Ectodermal cell (in vitro differentiated cells): ENCODE measurements at regions not wholly inside any gene's neighbourhood (a gene's known extent, or its start where the extent isn't known, plus 50 kb on each side); places are given as distances from the start of the nearest gene placed in this dataset.

Experiments
- H3K27ac ChIP-seq: 2 replicates; pipeline ENCODE4 v1.7.0; 2013; ENCODE audit warnings: mild to moderate bottlenecking, low read depth, low read length; ENCODE audit not compliant: insufficient read depth, poor library complexity, severe bottlenecking
- H3K27me3 ChIP-seq: 2 replicates; pipeline ENCODE4 v1.7.0; 2013; ENCODE audit warnings: mild to moderate bottlenecking, low read length; ENCODE audit not compliant: insufficient read depth, control insufficient read depth, poor library complexity, severe bottlenecking
- H3K36me3 ChIP-seq: one replicate; pipeline ENCODE4 v1.7.0; 2013; ENCODE audit warnings: low read length; ENCODE audit not compliant: control insufficient read depth, insufficient read depth
- H3K4me1 ChIP-seq: one replicate; pipeline ENCODE4 v1.7.0; 2013; ENCODE audit warnings: low read length; ENCODE audit not compliant: control insufficient read depth, insufficient read depth
- H3K4me3 ChIP-seq: 2 replicates; pipeline ENCODE4 v1.7.0; 2013; ENCODE audit warnings: low read depth, low read length, control low read depth; ENCODE audit not compliant: insufficient read depth
- H3K9me3 ChIP-seq: 2 replicates; pipeline ENCODE4 v1.7.0; 2013; ENCODE audit warnings: mild to moderate bottlenecking, low read length, moderate library complexity; ENCODE audit not compliant: control insufficient read depth
- WGBS, 2 experiments: methylation state at CpG; one replicate each; pipeline ENCODE4 v1.1.7; 2013; ENCODE audit warnings: missing lambda C conversion rate in 2 of 2; 5-methylcytosine and 5-hydroxymethylcytosine counted together

DNA sequence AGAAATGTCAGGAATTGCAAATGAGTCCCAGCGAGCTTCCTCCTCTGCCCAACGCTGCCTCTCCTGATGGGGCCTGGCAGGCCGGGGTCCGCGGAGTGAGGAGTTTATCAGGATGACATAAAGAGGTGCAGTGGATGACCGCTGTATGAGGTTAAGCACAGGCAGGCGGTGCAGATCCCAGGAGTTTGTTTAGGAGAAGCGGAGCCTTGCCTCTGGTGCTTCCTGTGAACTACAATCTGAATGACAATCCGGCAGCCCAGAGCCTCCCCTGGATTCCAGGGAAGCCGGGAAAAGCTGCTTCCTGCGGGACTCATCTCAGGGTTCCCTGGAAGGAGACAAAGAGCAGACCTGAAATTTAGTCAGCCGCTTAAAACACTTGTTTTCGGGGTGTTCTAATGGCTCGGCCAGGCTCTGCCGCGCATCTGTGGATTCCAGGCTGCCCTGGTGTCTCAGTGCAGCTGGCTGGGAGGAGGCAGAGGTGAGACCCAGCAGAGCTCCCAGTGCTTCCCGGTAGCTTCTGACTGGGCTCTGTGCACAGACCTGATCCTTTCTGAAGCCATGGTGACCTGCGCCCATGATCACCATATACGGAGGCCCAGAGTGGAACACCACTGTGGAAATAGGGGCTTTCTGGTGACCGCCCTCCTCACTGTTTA is 69.8 kb upstream of the IRX4 start:
- H3K36me3 ChIP-seq: no peaks in the 10 kb centered on the region
- H3K27ac ChIP-seq: no peak overlapping the region
- H3K9me3 ChIP-seq: no peaks in the 10 kb centered on the region
- WGBS, 2 experiments: 18 to 22% methylated on average over 20 of the region's 20 CpGs
- no peaks in the 10 kb centered on the region for H3K4me1 ChIP-seq
- no peaks in the 10 kb centered on the region for H3K27me3 ChIP-seq
- no peak overlapping the region for H3K4me3 ChIP-seq

DNA sequence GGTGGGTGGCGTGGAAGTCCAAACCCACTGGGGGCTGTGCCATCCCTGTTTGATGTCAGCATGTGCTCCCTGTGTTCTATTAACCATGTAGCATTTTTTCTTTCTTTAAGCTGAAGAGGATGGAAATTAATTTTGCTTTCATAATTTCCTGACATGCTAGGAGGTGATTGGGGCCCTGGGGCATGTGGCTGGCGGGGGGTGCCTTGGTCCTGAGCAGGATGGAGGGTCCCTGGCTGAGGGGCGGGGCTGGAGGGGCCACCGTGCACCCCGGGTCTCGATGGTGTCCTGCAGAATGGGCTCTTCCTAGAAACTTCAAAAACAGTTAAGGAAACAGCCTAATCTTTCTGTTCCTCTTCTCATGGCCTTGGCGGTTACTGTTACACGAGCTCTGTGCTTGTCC is 69.3 kb upstream of the IRX4 start:
- H3K4me3 ChIP-seq: no peak overlapping the region
- WGBS, 2 experiments: 65 to 66% methylated on average over 8 of the region's 8 CpGs

GRCh38 chr5:1951165-1951816 is 68.6 kb upstream of the IRX4 start:
- Histone ChIP-seq H3K9me3 (no peaks in the 10 kb centered on the region), H3K36me3 (no peaks in the 10 kb centered on the region), H3K27me3 (no peaks in the 10 kb centered on the region), H3K27ac (no peak overlapping the region), H3K4me3 (no peak overlapping the region), H3K4me1 (no peaks in the 10 kb centered on the region)
- WGBS, 2 experiments: 91 to 93% methylated on average over 54 of the region's 54 CpGs

More for the DNA sequence above, 69.3 kb upstream of the IRX4 start:
- Histone ChIP-seq H3K27me3 (no peaks in the 10 kb centered on the region), H3K36me3 (no peaks in the 10 kb centered on the region), H3K27ac (no peak overlapping the region), H3K4me1 (no peaks in the 10 kb centered on the region), H3K9me3 (no peaks in the 10 kb centered on the region)

DNA sequence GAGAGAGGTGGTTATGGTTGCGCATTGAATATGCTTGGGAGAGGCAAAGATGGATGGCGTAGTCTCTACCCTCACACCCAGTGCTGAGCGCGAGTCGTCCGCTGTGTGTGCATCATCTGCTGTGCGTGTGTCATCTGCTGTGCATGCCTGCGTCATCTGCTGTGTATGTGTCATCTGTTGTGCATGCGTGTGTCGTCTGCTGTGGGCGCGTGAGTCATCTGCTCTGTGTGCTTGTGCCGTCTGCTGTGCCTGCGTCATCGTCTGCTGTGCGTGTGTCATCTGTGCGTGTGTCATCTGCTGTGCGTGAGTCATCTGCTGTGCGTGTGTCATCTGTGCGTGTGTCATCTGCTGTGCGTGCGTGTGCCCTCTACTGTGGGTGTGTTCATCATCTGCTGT is 68.0 kb upstream of the IRX4 start:
- Histone ChIP-seq H3K27ac (no peak overlapping the region), H3K27me3 (no peaks in the 10 kb centered on the region), H3K9me3 (no peaks in the 10 kb centered on the region), H3K36me3 (no peaks in the 10 kb centered on the region), H3K4me3 (no peak overlapping the region), H3K4me1 (no peaks in the 10 kb centered on the region)
- WGBS, 2 experiments: 94 to 96% methylated on average over 22 of the region's 22 CpGs

GRCh38 chr5:1950096-1950707 is 67.5 kb upstream of the IRX4 start:
- Histone ChIP-seq H3K4me3 (no peak overlapping the region), H3K36me3 (no peaks in the 10 kb centered on the region), H3K4me1 (no peaks in the 10 kb centered on the region), H3K27me3 (no peaks in the 10 kb centered on the region), H3K27ac (no peak overlapping the region), H3K9me3 (no peaks in the 10 kb centered on the region)
- WGBS, 2 experiments: 87 to 89% methylated on average over 32 of the region's 32 CpGs

- H3K27ac ChIP-seq: no peak overlapping the region
- peaks cover 6% of the 10 kb centered on the region for H3K4me1 ChIP-seq
- no peaks in the 10 kb centered on the region for H3K27me3 ChIP-seq
- 91 to 92% methylated on average over 18 of the region's 18 CpGs for WGBS, 2 experiments
- H3K9me3 ChIP-seq: no peaks in the 10 kb centered on the region
- no peaks in the 10 kb centered on the region for H3K36me3 ChIP-seq
- H3K4me3 ChIP-seq: no peak overlapping the region
These were observed 66.5 kb upstream of the IRX4 start for GRCh38 chr5:1949253-1949652.

DNA sequence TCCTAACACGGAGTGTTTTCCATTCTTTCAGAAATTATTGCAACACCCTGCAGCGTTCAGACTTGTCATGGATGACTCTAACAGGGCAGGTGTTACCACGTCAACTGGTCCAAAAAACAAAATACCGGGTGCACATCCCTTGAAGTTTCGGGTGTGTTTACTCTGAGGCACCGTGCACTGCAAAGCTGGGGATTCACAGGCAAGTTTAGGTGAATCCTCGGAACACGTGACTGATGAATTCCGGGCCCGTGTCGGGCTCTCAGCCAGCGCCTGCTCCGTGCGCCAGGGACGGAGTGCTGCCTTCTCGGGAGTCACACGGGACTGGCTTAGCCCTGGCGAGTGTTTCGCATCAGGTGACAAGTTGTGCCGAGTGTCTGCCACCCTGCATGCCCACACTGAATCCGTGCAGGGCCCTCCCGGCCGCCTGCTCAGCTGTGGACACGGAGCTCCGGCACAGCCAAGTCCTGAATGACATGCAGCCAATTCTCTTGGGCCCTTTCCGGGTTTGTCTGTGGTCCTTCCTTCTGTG is 66.0 kb upstream of the IRX4 start:
- Histone ChIP-seq H3K36me3 (no peaks in the 10 kb centered on the region), H3K27ac (no peak overlapping the region), H3K27me3 (no peaks in the 10 kb centered on the region), H3K4me3 (no peak overlapping the region), H3K4me1 (peaks cover 6% of the 10 kb centered on the region), H3K9me3 (no peaks in the 10 kb centered on the region)
- WGBS, 2 experiments: 89 to 90% methylated on average over 26 of the region's 26 CpGs

- WGBS, 2 experiments: 77 to 78% methylated on average over 9 to 10 of the region's 10 CpGs
- no peak overlapping the region for H3K4me3 ChIP-seq
- H3K4me1 ChIP-seq: peaks cover 6% of the 10 kb centered on the region
- no peaks in the 10 kb centered on the region for H3K36me3 ChIP-seq
- no peak overlapping the region for H3K27ac ChIP-seq
- H3K27me3 ChIP-seq: no peaks in the 10 kb centered on the region
- H3K9me3 ChIP-seq: no peaks in the 10 kb centered on the region
These were observed 65.4 kb upstream of the IRX4 start for GRCh38 chr5:1948111-1948510.

DNA sequence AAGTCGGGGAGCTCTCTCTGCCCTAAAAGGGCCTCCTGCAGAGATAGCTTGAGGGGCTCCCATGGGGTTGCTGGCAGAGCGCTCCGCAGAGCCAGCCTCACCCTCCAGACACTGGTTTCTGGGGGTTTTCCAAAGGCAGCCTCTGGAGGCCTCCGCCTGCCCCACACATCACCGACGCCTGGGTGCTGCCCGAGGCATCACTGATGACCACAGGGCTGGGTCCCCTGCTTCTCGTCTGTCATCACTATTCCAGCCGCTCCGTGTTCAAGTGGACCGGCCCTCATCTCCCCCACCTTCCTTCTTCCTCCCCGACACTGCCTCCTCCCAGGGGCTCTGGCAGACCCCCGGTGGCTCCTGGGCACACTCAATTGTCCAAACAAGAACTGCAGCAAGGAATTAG is 64.1 kb upstream of the IRX4 start:
- H3K9me3 ChIP-seq: no peaks in the 10 kb centered on the region
- H3K4me1 ChIP-seq: peaks cover 6% of the 10 kb centered on the region
- no peak overlapping the region for H3K4me3 ChIP-seq
- no peak overlapping the region for H3K27ac ChIP-seq
- H3K27me3 ChIP-seq: no peaks in the 10 kb centered on the region
- 71 to 76% methylated on average over 13 of the region's 13 CpGs for WGBS, 2 experiments
- no peaks in the 10 kb centered on the region for H3K36me3 ChIP-seq

DNA sequence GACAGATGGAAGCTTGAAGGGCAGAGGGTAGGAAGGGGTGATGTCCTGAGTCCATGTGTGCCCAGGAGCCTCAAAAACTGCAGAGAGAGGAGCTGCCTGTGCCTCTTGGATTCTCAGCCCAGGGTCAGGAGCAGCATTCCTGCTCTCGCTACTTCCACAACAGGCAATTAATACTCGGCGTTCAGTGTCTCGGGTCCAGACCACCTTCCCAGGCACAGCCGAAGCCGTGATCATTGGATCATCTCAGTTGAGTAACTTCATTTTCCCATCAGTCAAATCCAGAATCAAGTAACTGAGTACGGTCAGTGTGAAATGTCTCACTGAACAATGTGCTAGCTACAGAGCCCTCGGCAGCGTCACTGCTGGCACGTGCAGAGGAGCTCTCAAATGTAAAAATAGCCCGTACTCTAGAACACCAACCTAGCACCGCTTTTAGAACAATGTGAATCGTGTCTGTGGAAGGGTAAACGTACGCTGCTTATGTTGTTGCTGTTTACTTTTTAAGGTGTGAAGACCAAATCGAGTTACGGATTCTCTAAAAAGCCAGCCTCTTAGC is 63.5 kb upstream of the IRX4 start:
- Histone ChIP-seq H3K4me1 (peaks cover 6% of the 10 kb centered on the region), H3K9me3 (no peaks in the 10 kb centered on the region), H3K27ac (no peak overlapping the region), H3K36me3 (no peaks in the 10 kb centered on the region), H3K4me3 (no peak overlapping the region), H3K27me3 (no peaks in the 10 kb centered on the region)
- 93 to 94% methylated on average over 17 of the region's 17 CpGs for WGBS, 2 experiments
